Activated naive CD4-positive, alpha-beta T cell treated with anti-CD3 and anti-CD28 coated beads for 36 hours (primary cell): ENCODE measurements at regions not wholly inside any gene's neighbourhood (a gene's known extent, or its start where the extent isn't known, plus 50 kb on each side); places are given as distances from the start of the nearest gene placed in this dataset.

Source experiments
- CTCF ChIA-PET: fragments of 350-600 bp; sonication (Branson Sonifier 250); formaldehyde crosslinking; loops from one replicate; lab custom pipeline; 2021; ENCODE audit warnings: antibody characterized with exemption; lab: Charles Lee
- DNase-seq: peaks from one replicate; pipeline ENCODE4 v3.0.0-alpha.2; 2020
- H3K27ac Mint-ChIP-seq: one replicate; pipeline ENCODE4 v1.8.0; 2021; ENCODE audit warnings: mild to moderate bottlenecking, mixed read lengths
- H3K27me3 Mint-ChIP-seq: one replicate; pipeline ENCODE4 v1.8.0; 2021; ENCODE audit warnings: low read depth, mixed read lengths
- H3K36me3 Mint-ChIP-seq: one replicate; pipeline ENCODE4 v1.8.0; 2021; ENCODE audit warnings: low read depth, mixed read lengths
- H3K4me1 Mint-ChIP-seq: one replicate; pipeline ENCODE4 v1.8.0; 2021; ENCODE audit warnings: low read depth, mixed read lengths
- H3K4me3 Mint-ChIP-seq: one replicate; pipeline ENCODE4 v1.8.0; 2021; ENCODE audit warnings: mild to moderate bottlenecking, moderate library complexity, mixed read lengths
- H3K9me3 Mint-ChIP-seq: one replicate; pipeline ENCODE4 v1.8.0; 2021; ENCODE audit warnings: mixed read lengths
- intact Hi-C: fragments of 100-400 bp; cut with micrococcal nuclease; formaldehyde crosslinking; loops from one replicate; pipeline ENCODE4 v1.15.1; 2023

- no peaks in the 10 kb centered on the region for H3K9me3 Mint-ChIP-seq
- no peaks in the 10 kb centered on the region for H3K4me1 Mint-ChIP-seq
- CTCF ChIA-PET: no interaction called here
- DNase-seq: no peak
- intact Hi-C loops: no loop called here
- peaks cover 10% of the 10 kb centered on the region for H3K27me3 Mint-ChIP-seq
- H3K27ac Mint-ChIP-seq: no peak overlapping the region
- no peaks in the 10 kb centered on the region for H3K36me3 Mint-ChIP-seq
- no peak overlapping the region for H3K4me3 Mint-ChIP-seq
These were observed 302.7 kb upstream of the ASIC2 start for GRCh38 chr17:33595828-33596227.

- Mint-ChIP-seq H3K4me1 (no peaks in the 10 kb centered on the region), H3K4me3 (no peak overlapping the region), H3K36me3 (no peaks in the 10 kb centered on the region), H3K9me3 (no peaks in the 10 kb centered on the region), H3K27ac (no peak overlapping the region), H3K27me3 (peaks cover 10% of the 10 kb centered on the region)
- intact Hi-C loops: no loop called here
- CTCF ChIA-PET: no interaction called here
- no peak for DNase-seq
These were observed 303.8 kb upstream of the ASIC2 start for GRCh38 chr17:33596899-33597298.

GRCh38 chr17:33598797-33599196 is 305.7 kb upstream of the ASIC2 start:
- Mint-ChIP-seq H3K4me1 (no peaks in the 10 kb centered on the region), H3K9me3 (no peaks in the 10 kb centered on the region), H3K27me3 (peaks cover 2% of the 10 kb centered on the region), H3K27ac (no peak overlapping the region), H3K36me3 (no peaks in the 10 kb centered on the region), H3K4me3 (no peak overlapping the region)
- no peak for DNase-seq
- CTCF ChIA-PET: no interaction called here
- intact Hi-C loops: no loop called here

- intact Hi-C loops: no loop called here
- DNase-seq: no peak
- H3K9me3 Mint-ChIP-seq: no peaks in the 10 kb centered on the region
- H3K36me3 Mint-ChIP-seq: no peaks in the 10 kb centered on the region
- no peak overlapping the region for H3K4me3 Mint-ChIP-seq
- peaks cover 4% of the 10 kb centered on the region for H3K27me3 Mint-ChIP-seq
- CTCF ChIA-PET: interaction anchor here (0.6 kb wide), 1 partner anchor 428 kb away, joined by 3 read pairs; no protein-coding TSS in a partner anchor
- H3K27ac Mint-ChIP-seq: no peak overlapping the region
- H3K4me1 Mint-ChIP-seq: no peaks in the 10 kb centered on the region
These were observed 309.9 kb upstream of the ASIC2 start for GRCh38 chr17:33602981-33603380.

- Mint-ChIP-seq H3K4me3 (no peak overlapping the region), H3K27me3 (peaks cover 4% of the 10 kb centered on the region), H3K36me3 (no peaks in the 10 kb centered on the region), H3K4me1 (no peaks in the 10 kb centered on the region), H3K27ac (no peak overlapping the region), H3K9me3 (no peaks in the 10 kb centered on the region)
- no peak for DNase-seq
- CTCF ChIA-PET: no interaction called here
- intact Hi-C loops: no loop called here
These were observed 310.7 kb upstream of the ASIC2 start for GRCh38 chr17:33603789-33604188.

GRCh38 chr17:33611532-33611931 is 318.4 kb upstream of the ASIC2 start:
- Mint-ChIP-seq H3K4me1 (no peaks in the 10 kb centered on the region), H3K27me3 (peaks cover 5% of the 10 kb centered on the region), H3K9me3 (no peaks in the 10 kb centered on the region), H3K4me3 (no peak overlapping the region), H3K36me3 (no peaks in the 10 kb centered on the region), H3K27ac (no peak overlapping the region)
- intact Hi-C loops: loop anchor here (5.0 kb wide), 1 partner anchor 569 kb away; no protein-coding TSS in a partner anchor
- no peak for DNase-seq
- CTCF ChIA-PET: no interaction called here

GRCh38 chr17:33615861-33616260 is 322.8 kb upstream of the ASIC2 start:
- no peak overlapping the region for H3K27ac Mint-ChIP-seq
- H3K36me3 Mint-ChIP-seq: no peaks in the 10 kb centered on the region
- H3K27me3 Mint-ChIP-seq: peaks cover 5% of the 10 kb centered on the region
- H3K9me3 Mint-ChIP-seq: peaks cover 2% of the 10 kb centered on the region
- intact Hi-C loops: no loop called here
- no peak overlapping the region for H3K4me3 Mint-ChIP-seq
- CTCF ChIA-PET: no interaction called here
- no peak for DNase-seq
- no peaks in the 10 kb centered on the region for H3K4me1 Mint-ChIP-seq

GRCh38 chr17:33623841-33624240 is 330.7 kb upstream of the ASIC2 start:
- no peaks in the 10 kb centered on the region for H3K9me3 Mint-ChIP-seq
- peaks cover 7% of the 10 kb centered on the region for H3K27me3 Mint-ChIP-seq
- no peak overlapping the region for H3K27ac Mint-ChIP-seq
- no peaks in the 10 kb centered on the region for H3K4me1 Mint-ChIP-seq
- no peak for DNase-seq
- intact Hi-C loops: no loop called here
- CTCF ChIA-PET: no interaction called here
- H3K4me3 Mint-ChIP-seq: no peak overlapping the region
- no peaks in the 10 kb centered on the region for H3K36me3 Mint-ChIP-seq

GRCh38 chr17:33628500-33629346 is 335.6 kb upstream of the ASIC2 start:
- Mint-ChIP-seq H3K36me3 (no peaks in the 10 kb centered on the region), H3K27me3 (peaks cover 6% of the 10 kb centered on the region), H3K27ac (no peak overlapping the region), H3K4me3 (no peak overlapping the region), H3K4me1 (no peaks in the 10 kb centered on the region), H3K9me3 (peaks cover 6% of the 10 kb centered on the region)
- intact Hi-C loops: no loop called here
- CTCF ChIA-PET: no interaction called here
- no peak for DNase-seq

- intact Hi-C loops: no loop called here
- CTCF ChIA-PET: no interaction called here
These were observed 340.4 kb upstream of the ASIC2 start for GRCh38 chr17:33633446-33633845.

GRCh38 chr17:33637534-33637933 is 344.4 kb upstream of the ASIC2 start:
- no peak overlapping the region for H3K4me3 Mint-ChIP-seq
- CTCF ChIA-PET: no interaction called here

More at GRCh38 chr17:33633446-33633845, 340.4 kb upstream of the ASIC2 start:
- Mint-ChIP-seq H3K4me3 (no peak overlapping the region), H3K9me3 (peaks cover 17% of the 10 kb centered on the region), H3K36me3 (no peaks in the 10 kb centered on the region), H3K27me3 (peaks cover 3% of the 10 kb centered on the region), H3K4me1 (peaks cover 3% of the 10 kb centered on the region), H3K27ac (no peak overlapping the region)
- no peak for DNase-seq

GRCh38 chr17:33639103-33639880 is 346.2 kb upstream of the ASIC2 start:
- no peak for DNase-seq
- CTCF ChIA-PET: no interaction called here
- Mint-ChIP-seq H3K4me3 (no peak overlapping the region), H3K9me3 (peaks cover 11% of the 10 kb centered on the region), H3K27ac (no peak overlapping the region), H3K36me3 (no peaks in the 10 kb centered on the region), H3K4me1 (peaks cover 3% of the 10 kb centered on the region), H3K27me3 (peaks cover 11% of the 10 kb centered on the region)
- intact Hi-C loops: no loop called here

More at GRCh38 chr17:33637534-33637933, 344.4 kb upstream of the ASIC2 start:
- H3K36me3 Mint-ChIP-seq: no peaks in the 10 kb centered on the region
- peaks cover 3% of the 10 kb centered on the region for H3K4me1 Mint-ChIP-seq
- H3K9me3 Mint-ChIP-seq: peaks cover 11% of the 10 kb centered on the region
- no peak for DNase-seq
- H3K27me3 Mint-ChIP-seq: peaks cover 9% of the 10 kb centered on the region
- intact Hi-C loops: no loop called here
- no peak overlapping the region for H3K27ac Mint-ChIP-seq
